CD14-positive monocyte (primary cell): ENCODE measurements at regions not wholly inside any gene's neighbourhood (a gene's known extent, or its start where the extent isn't known, plus 50 kb on each side); places are given as distances from the start of the nearest gene placed in this dataset.
A peak's percentile ranks its signal among the peaks of the same experiment; 100 is the strongest.

Source experiments
- DNase-seq, 3 donors: peaks; one replicate each; pipeline ENCODE4 v3.0.0-alpha.2; 2011 to 2022
- H2AFZ ChIP-seq: 2 replicates; pipeline ENCODE4 v1.6.0; 2012; ENCODE audit warnings: mild to moderate bottlenecking, low read depth, low read length, inconsistent platforms; ENCODE audit not compliant: insufficient read depth, poor library complexity, severe bottlenecking
- H3K27ac ChIP-seq, 2 donors: 1 replicate in 1 of 2; 2 replicates in 1 of 2; pipeline ENCODE4 v1.5.1; 2012 to 2013; ENCODE audit warnings: low read length in 2 of 2, control low read depth in 1 of 2, inconsistent platforms in 1 of 2, low read depth in 1 of 2, mild to moderate bottlenecking in 1 of 2
- H3K27me3 ChIP-seq, 2 donors: one replicate each; pipeline versions ENCODE4 v1.6.0 to v1.6.1; 2011 to 2013; ENCODE audit warnings: low read length in 2 of 2; ENCODE audit not compliant: control insufficient read depth in 2 of 2, insufficient read depth in 2 of 2
- H3K36me3 ChIP-seq, 2 donors: replicated peaks in 1 of 2; 1 replicate in 1 of 2; 2 replicates in 1 of 2; pipeline versions ENCODE4 v1.5.1 to v1.6.1; 2012 to 2013; ENCODE audit warnings: low read length in 2 of 2, control low read depth in 1 of 2, inconsistent platforms in 1 of 2, mild to moderate bottlenecking in 1 of 2; ENCODE audit not compliant: insufficient read depth in 2 of 2, control insufficient read depth in 1 of 2
- H3K4me1 ChIP-seq, 2 donors: 1 replicate in 1 of 2; 2 replicates in 1 of 2; pipeline versions ENCODE4 v1.5.1 to v1.6.1; 2012 to 2013; ENCODE audit warnings: low read length in 2 of 2, control low read depth in 1 of 2, inconsistent platforms in 1 of 2, mild to moderate bottlenecking in 1 of 2, moderate library complexity in 1 of 2; ENCODE audit not compliant: insufficient read depth in 2 of 2, control insufficient read depth in 1 of 2
- H3K4me2 ChIP-seq: replicated peaks from 2 replicates; pipeline ENCODE3; 2012; ENCODE audit warnings: low read length, moderate library complexity, mild to moderate bottlenecking; ENCODE audit not compliant: poor library complexity, severe bottlenecking; ENCODE audit errors: extremely low read depth
- H3K4me3 ChIP-seq, 3 experiments: fragments of 200-600 bp in 1 of 3; sonication (generic) in 1 of 3; replicated peaks in 1 of 3; 1 replicate in 2 of 3; 2 replicates in 1 of 3; pipeline ENCODE4 v1.5.1; 2011 to 2013; ENCODE audit warnings: low read length in 3 of 3, mild to moderate bottlenecking in 3 of 3, control low read depth in 2 of 3, low read depth in 2 of 3, inconsistent platforms in 1 of 3, moderate library complexity in 1 of 3
- H3K79me2 ChIP-seq: 2 replicates; pipeline ENCODE4 v1.6.0; 2012; ENCODE audit warnings: mild to moderate bottlenecking, control low read depth, inconsistent platforms, low read length, moderate library complexity; ENCODE audit not compliant: insufficient read depth
- H3K9ac ChIP-seq: 2 replicates; pipeline ENCODE4 v1.6.0; 2017; ENCODE audit warnings: low read length, mild to moderate bottlenecking; ENCODE audit not compliant: insufficient read depth, poor library complexity, severe bottlenecking
- H3K9me3 ChIP-seq, 2 donors: replicated peaks in 1 of 2; 1 replicate in 1 of 2; 2 replicates in 1 of 2; pipeline versions ENCODE4 v1.5.1 to v1.6.1; 2012 to 2013; ENCODE audit warnings: low read length in 2 of 2, control low read depth in 1 of 2; ENCODE audit not compliant: control insufficient read depth in 1 of 2, insufficient read depth in 1 of 2
- H4K20me1 ChIP-seq: 2 replicates; pipeline ENCODE4 v1.6.0; 2012; ENCODE audit warnings: mild to moderate bottlenecking, low read length, control low read depth, moderate library complexity; ENCODE audit not compliant: insufficient read depth
- H3K27ac Mint-ChIP-seq, 7 donors: one replicate each; pipeline ENCODE4 v1.8.0; 2020; ENCODE audit warnings: mild to moderate bottlenecking in 7 of 7, mixed read lengths in 7 of 7, moderate library complexity in 6 of 7, inconsistent platforms in 2 of 7
- H3K27me3 Mint-ChIP-seq, 3 donors: one replicate each; pipeline ENCODE4 v1.8.0; 2021 to 2022; ENCODE audit warnings: low read depth in 3 of 3, mild to moderate bottlenecking in 3 of 3, mixed read lengths in 3 of 3, moderate library complexity in 3 of 3, inconsistent platforms in 1 of 3
- H3K36me3 Mint-ChIP-seq, 2 donors: one replicate each; pipeline ENCODE4 v1.8.0; 2020; ENCODE audit warnings: mixed read lengths in 2 of 2, inconsistent platforms in 1 of 2, mild to moderate bottlenecking in 1 of 2
- H3K4me1 Mint-ChIP-seq: one replicate; pipeline ENCODE4 v1.8.0; 2020; ENCODE audit warnings: mild to moderate bottlenecking, mixed read lengths
- H3K4me3 Mint-ChIP-seq, 2 donors: one replicate each; pipeline ENCODE4 v1.8.0; 2020; ENCODE audit warnings: mild to moderate bottlenecking in 2 of 2, mixed read lengths in 2 of 2, moderate library complexity in 1 of 2
- H3K9me3 Mint-ChIP-seq, 7 donors: one replicate each; pipeline ENCODE4 v1.8.0; 2020 to 2022; ENCODE audit warnings: mixed read lengths in 7 of 7, mild to moderate bottlenecking in 6 of 7, moderate library complexity in 6 of 7, inconsistent platforms in 2 of 7
- CTCF ChIP-seq: fragments of 200-600 bp; IDR thresholded peaks from one replicate; pipeline ENCODE4 v1.8.0; 2022; ENCODE audit warnings: antibody characterized with exemption, mild to moderate bottlenecking
- WGBS: methylation state at CpG from one replicate; pipeline ENCODE4 v1.1.5; 2013; ENCODE audit warnings: missing lambda C conversion rate; ENCODE audit not compliant: insufficient coverage; 5-methylcytosine and 5-hydroxymethylcytosine counted together
- intact Hi-C, 2 donors: fragments of 100-400 bp; cut with micrococcal nuclease; formaldehyde crosslinking; loops; one replicate each; pipeline versions ENCODE4 v1.15.0 to v1.15.1; 2023

GRCh38 chr2:43032213-43033015, 194.0 kb downstream of the ZFP36L2 start:
- peak overlapping the region in 1 of 7 donors; percentile 28 for H3K27ac Mint-ChIP-seq
- no peak for TF ChIP-seq CTCF
- H3K4me1 ChIP-seq = peaks cover 20 to 21% of the 10 kb centered on the region in 2 donors
- H3K9me3 ChIP-seq = no peaks in the 10 kb centered on the region
- H3K36me3 Mint-ChIP-seq = peaks cover 2 to 7% of the 10 kb centered on the region in 2 donors
- 60% methylated on average over 6 of the region's 14 CpGs for WGBS
- peak overlapping the region; percentile 64 for H2AFZ ChIP-seq
- no peaks in the 10 kb centered on the region for H4K20me1 ChIP-seq
- peak overlapping the region; percentile 29 to 84 for H3K4me3 Mint-ChIP-seq
- H3K9me3 Mint-ChIP-seq = no peaks in the 10 kb centered on the region
- peaks cover 29% of the 10 kb centered on the region for H3K4me1 Mint-ChIP-seq
- H3K79me2 ChIP-seq = no peaks in the 10 kb centered on the region
- H3K27me3 ChIP-seq = no peaks in the 10 kb centered on the region
- H3K36me3 ChIP-seq = no peaks in the 10 kb centered on the region
- H3K27ac ChIP-seq = no peak overlapping the region
- H3K4me2 ChIP-seq = peak overlapping the region; percentile 27
- H3K4me3 ChIP-seq = no peak overlapping the region
- DNase-seq = no peak
- H3K27me3 Mint-ChIP-seq = peaks cover 1 to 2% (median 2%) of the 10 kb centered on the region in 3 donors
- intact Hi-C loops = no loop called here
- H3K9ac ChIP-seq = no peak overlapping the region

- no peak for TF ChIP-seq CTCF
- Histone ChIP-seq H3K79me2 (no peaks in the 10 kb centered on the region), H2AFZ (no peak overlapping the region), H3K4me1 (peaks cover 28% of the 10 kb centered on the region in 2 donors), H3K36me3 (no peaks in the 10 kb centered on the region), H3K4me2 (no peak overlapping the region), H3K4me3 (no peak overlapping the region), H3K27ac (no peak overlapping the region), H3K9me3 (no peaks in the 10 kb centered on the region), H4K20me1 (no peaks in the 10 kb centered on the region), H3K27me3 (no peaks in the 10 kb centered on the region), H3K9ac (no peak overlapping the region)
- Mint-ChIP-seq H3K4me1 (peaks cover 37% of the 10 kb centered on the region), H3K36me3 (peaks cover 2 to 7% of the 10 kb centered on the region in 2 donors), H3K9me3 (no peaks in the 10 kb centered on the region), H3K27ac (no peak overlapping the region), H3K4me3 (no peak overlapping the region), H3K27me3 (peaks cover 1 to 2% (median 2%) of the 10 kb centered on the region in 3 donors)
- intact Hi-C loops = no loop called here
- WGBS = 100% methylated on average over 2 of the region's 9 CpGs
- DNase-seq = no peak
Measured at GRCh38 chr2:43031471-43032212, 194.8 kb downstream of the ZFP36L2 start.
